ENCODE measurements at regions not wholly inside any gene's neighbourhood (a gene's known extent, or its start where the extent isn't known, plus 50 kb on each side); places are given as distances from the start of the nearest gene placed in this dataset.
A peak's percentile ranks its signal among the peaks of the same experiment; 100 is the strongest.

DNA sequence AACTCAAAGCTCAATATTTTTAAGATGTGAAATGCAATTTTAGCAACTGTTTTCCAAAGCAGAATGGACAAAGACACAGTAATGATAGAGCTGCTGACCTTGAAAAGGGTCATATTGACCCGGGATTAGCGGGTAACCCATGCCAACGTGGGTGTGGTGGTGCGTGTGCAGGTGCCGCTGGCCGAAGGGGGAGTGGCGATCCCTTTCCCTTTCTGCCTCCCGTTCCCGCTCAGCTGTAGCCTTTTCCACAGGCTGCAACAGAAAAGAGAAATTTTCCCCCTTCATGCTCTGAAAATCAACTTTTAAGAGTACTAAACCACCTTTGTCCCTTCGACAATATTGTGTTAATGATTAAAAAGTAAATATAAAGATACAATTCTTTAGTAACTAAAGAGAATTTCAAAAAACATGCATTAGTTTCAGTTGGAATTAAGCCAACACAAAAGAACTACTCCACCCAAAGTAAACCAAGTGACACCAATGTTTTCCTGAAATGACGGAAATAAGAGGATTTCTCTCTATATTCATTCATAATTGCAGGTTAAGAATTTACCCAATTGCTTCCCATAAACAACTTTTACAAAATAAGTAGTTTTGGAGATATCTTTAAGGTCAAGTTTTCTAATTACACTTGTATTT, 105.2 kb downstream of the ZNF608 start:
- ATAC-seq, result peak; percentile 92 to 99 (median 96)
- TF ChIP-seq, protein P1, sequence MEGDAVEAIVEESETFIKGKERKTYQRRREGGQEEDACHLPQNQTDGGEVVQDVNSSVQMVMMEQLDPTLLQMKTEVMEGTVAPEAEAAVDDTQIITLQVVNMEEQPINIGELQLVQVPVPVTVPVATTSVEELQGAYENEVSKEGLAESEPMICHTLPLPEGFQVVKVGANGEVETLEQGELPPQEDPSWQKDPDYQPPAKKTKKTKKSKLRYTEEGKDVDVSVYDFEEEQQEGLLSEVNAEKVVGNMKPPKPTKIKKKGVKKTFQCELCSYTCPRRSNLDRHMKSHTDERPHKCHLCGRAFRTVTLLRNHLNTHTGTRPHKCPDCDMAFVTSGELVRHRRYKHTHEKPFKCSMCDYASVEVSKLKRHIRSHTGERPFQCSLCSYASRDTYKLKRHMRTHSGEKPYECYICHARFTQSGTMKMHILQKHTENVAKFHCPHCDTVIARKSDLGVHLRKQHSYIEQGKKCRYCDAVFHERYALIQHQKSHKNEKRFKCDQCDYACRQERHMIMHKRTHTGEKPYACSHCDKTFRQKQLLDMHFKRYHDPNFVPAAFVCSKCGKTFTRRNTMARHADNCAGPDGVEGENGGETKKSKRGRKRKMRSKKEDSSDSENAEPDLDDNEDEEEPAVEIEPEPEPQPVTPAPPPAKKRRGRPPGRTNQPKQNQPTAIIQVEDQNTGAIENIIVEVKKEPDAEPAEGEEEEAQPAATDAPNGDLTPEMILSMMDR (IDR thresholded peaks at IDR 0.05), result peak in 1 of 4 donors; percentile 3
- TF ChIP-seq POLR2A (IDR thresholded peaks at IDR 0.05), result no peak
- Histone ChIP-seq H3K27ac (peak overlapping the region; percentile 2 to 74 (median 44)), H3K27me3 (no peaks in the 10 kb centered on the region), H3K4me3 (peak overlapping the region in 1 of 3 donors; percentile 3), H3K4me1 (peaks cover 0 to 9% (median 5%) of the 10 kb centered on the region in 4 donors), H3K36me3 (no peaks in the 10 kb centered on the region), H3K9me3 (no peaks in the 10 kb centered on the region)
- DNase-seq, result peak; percentile 72 to 78 (median 77)
- intact Hi-C loops (cut with DNase I), result no loop called here
- 27% methylated on average over 11 of the region's 11 CpGs for WGBS (ENCODE audit: insufficient coverage, low coverage, low lambda C conversion rate, missing lambda C conversion rate)

DNA sequence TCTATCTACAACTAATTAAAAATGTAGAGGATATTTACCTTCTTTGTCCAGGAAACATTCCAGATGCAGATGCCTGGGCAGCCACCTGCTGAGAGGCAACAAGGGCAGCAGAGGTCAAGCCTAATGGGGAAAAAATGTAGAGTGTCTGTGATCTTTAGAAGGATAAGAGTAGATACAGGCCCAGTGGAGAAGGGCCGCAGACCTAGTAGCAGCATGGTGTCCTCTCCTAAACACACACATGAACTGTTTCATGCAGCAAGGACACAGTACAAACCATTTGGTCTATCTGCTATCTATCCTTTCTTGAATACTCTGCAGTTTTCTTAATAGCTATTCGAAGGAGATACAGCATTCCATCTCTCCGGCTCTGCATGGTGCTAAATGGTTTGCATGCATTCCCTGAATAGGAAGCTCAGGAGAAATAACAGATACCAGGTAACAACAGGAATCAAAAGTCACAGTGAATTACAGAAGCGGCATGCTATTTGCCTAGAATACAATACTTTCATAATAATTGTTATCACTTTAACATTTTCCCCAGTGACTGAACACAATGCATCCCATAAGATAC, 107.3 kb downstream of the ZNF608 start:
- H3K27ac ChIP-seq, result no peak overlapping the region
- TF ChIP-seq, protein P1 (IDR thresholded peaks at IDR 0.05), result no peak
- no peak for TF ChIP-seq POLR2A (IDR thresholded peaks at IDR 0.05)
- H3K4me1 ChIP-seq, result peaks cover 0 to 9% (median 6%) of the 10 kb centered on the region in 4 donors
- H3K27me3 ChIP-seq, result no peaks in the 10 kb centered on the region
- WGBS (ENCODE audit: insufficient coverage, low coverage, low lambda C conversion rate, missing lambda C conversion rate), result 85% methylated on average over 4 of the region's 4 CpGs
- intact Hi-C loops (cut with DNase I), result no loop called here
- no peaks in the 10 kb centered on the region for H3K36me3 ChIP-seq
- DNase-seq (no peak), ATAC-seq (no peak)
- H3K9me3 ChIP-seq, result no peaks in the 10 kb centered on the region
- H3K4me3 ChIP-seq, result no peak overlapping the region

DNA sequence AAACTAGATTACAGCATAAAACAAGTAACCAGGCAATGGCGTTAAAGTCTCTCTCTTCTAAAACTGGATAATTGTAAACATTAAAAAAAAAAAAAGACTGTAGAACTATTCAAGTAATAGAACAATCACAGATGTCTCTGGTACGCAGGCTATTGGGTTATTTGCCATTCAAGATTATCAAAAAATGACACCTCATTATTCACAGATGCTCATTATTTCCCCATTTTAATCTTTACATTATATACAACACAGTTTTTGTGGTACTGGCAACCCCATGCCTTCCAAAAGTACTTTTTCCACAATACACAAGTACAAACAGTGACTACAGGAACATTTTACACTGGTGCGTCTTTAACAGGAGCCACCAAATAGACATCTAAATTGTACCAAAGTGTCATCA, 109.4 kb downstream of the ZNF608 start:
- Histone ChIP-seq H3K27ac (no peak overlapping the region), H3K27me3 (no peaks in the 10 kb centered on the region), H3K36me3 (no peaks in the 10 kb centered on the region), H3K4me3 (no peak overlapping the region), H3K4me1 (peaks cover 0 to 7% (median 4%) of the 10 kb centered on the region in 4 donors), H3K9me3 (no peaks in the 10 kb centered on the region)
- intact Hi-C loops (cut with DNase I), result no loop called here
- DNase-seq (no peak), ATAC-seq (no peak)
- WGBS (ENCODE audit: insufficient coverage, low coverage, low lambda C conversion rate, missing lambda C conversion rate), result 97% methylated on average over 3 of the region's 3 CpGs
- TF ChIP-seq, protein P1 (IDR thresholded peaks at IDR 0.05), result no peak
- TF ChIP-seq POLR2A (IDR thresholded peaks at IDR 0.05), result no peak

DNA sequence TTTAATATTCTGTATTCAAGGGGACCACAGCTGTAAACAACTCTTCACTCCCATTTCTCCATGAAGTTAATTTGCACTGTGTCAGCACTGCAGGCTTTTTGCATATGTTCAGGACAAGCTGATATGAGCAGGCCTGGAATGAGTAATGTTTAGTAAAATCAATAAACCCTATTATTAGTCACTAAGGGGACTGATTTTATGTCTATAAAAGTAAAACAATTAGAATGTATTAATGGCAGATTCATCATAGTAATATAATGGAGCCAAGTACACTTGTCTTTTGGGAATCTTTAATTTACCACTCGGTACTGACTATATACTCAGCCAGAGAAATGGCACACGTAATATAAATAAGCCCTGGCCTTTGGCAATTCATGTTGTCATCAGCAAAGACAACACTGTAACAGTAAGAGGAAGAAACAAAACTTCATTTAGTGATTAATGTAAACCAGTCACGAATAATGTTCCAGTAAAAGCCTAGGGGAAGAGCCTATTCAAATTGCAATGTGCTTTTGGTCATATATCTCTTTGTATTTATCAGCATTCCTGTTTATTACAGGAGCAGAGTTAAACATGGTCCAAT, 111.6 kb downstream of the ZNF608 start:
- Histone ChIP-seq H3K9me3 (no peaks in the 10 kb centered on the region), H3K4me1 (peaks cover 0 to 2% (median 0%) of the 10 kb centered on the region in 4 donors), H3K27ac (no peak overlapping the region), H3K27me3 (no peaks in the 10 kb centered on the region), H3K4me3 (no peak overlapping the region), H3K36me3 (no peaks in the 10 kb centered on the region)
- DNase-seq (no peak), ATAC-seq (peak in 1 of 4 donors; percentile 64)
- no peak for TF ChIP-seq POLR2A (IDR thresholded peaks at IDR 0.05)
- TF ChIP-seq, protein P1 (IDR thresholded peaks at IDR 0.05), result no peak
- intact Hi-C loops (cut with DNase I), result no loop called here
- WGBS (ENCODE audit: insufficient coverage, low coverage, low lambda C conversion rate, missing lambda C conversion rate), result 71% methylated on average over 3 of the region's 3 CpGs

All from right lobe of liver (tissue), 6 donors.